B cell (primary cell): ENCODE measurements at regions not wholly inside any gene's neighbourhood (a gene's known extent, or its start where the extent isn't known, plus 50 kb on each side); places are given as distances from the start of the nearest gene placed in this dataset.

Experiments
- ATAC-seq: fragments of 200-7000 bp; cut with Tn5 transposase; one replicate; pipeline ENCODE4 v1.10.0; 2021; ENCODE audit warnings: low read depth, mild to moderate bottlenecking, moderate number of reproducible peaks, moderate library complexity
- CTCF ChIA-PET: fragments of 350-600 bp; sonication (Branson Sonifier 250); formaldehyde crosslinking; loops from one replicate; lab custom pipeline; 2021; ENCODE audit warnings: antibody characterized with exemption, inconsistent platforms; lab: Charles Lee
- POLR2A ChIA-PET: fragments of 350-600 bp; sonication (Branson Sonifier 250); formaldehyde crosslinking; loops from one replicate; lab custom pipeline; 2021; ENCODE audit warnings: antibody characterized with exemption; lab: Charles Lee
- DNase-seq: peaks from one replicate; pipeline ENCODE4 v3.0.0; 2013
- H2AFZ ChIP-seq: 2 replicates; pipeline ENCODE4 v1.6.1; 2012; ENCODE audit warnings: mild to moderate bottlenecking, low read depth, low read length; ENCODE audit not compliant: insufficient read depth, poor library complexity, severe bottlenecking
- H3K27ac ChIP-seq, 2 donors: 1 replicate in 1 of 2; 2 replicates in 1 of 2; pipeline ENCODE4 v1.5.1; 2012 to 2013; ENCODE audit warnings: low read length in 2 of 2, mild to moderate bottlenecking in 2 of 2, moderate library complexity in 1 of 2
- H3K27me3 ChIP-seq, 4 experiments: fragments of 200-600 bp in 1 of 4; sonication (generic) in 1 of 4; replicated peaks in 1 of 4; 1 replicate in 2 of 4; 2 replicates in 2 of 4; pipeline versions ENCODE4 v1.6.1 to v1.7.0; 2013 to 2016; ENCODE audit warnings: low read length in 3 of 4, mild to moderate bottlenecking in 2 of 4, mixed read lengths in 1 of 4, moderate library complexity in 1 of 4; ENCODE audit not compliant: insufficient read depth in 4 of 4, control insufficient read depth in 3 of 4; ENCODE audit errors: control extremely low read depth in 1 of 4
- H3K36me3 ChIP-seq, 2 experiments: replicated peaks in 1 of 2; 1 replicate in 1 of 2; 2 replicates in 1 of 2; pipeline versions ENCODE4 v1.6.1 to v1.7.1; 2013; ENCODE audit warnings: low read length in 1 of 2; ENCODE audit not compliant: insufficient read depth in 2 of 2, control insufficient read depth in 1 of 2; ENCODE audit errors: control extremely low read depth in 1 of 2, extremely low read depth in 1 of 2
- H3K4me1 ChIP-seq, 2 donors: fragments of 200-600 bp in 1 of 2; sonication (generic) in 1 of 2; 1 replicate in 1 of 2; 2 replicates in 1 of 2; pipeline versions ENCODE4 v1.5.1 to v1.6.1; 2013 to 2017; ENCODE audit warnings: low read length in 2 of 2; ENCODE audit not compliant: control insufficient read depth in 2 of 2, insufficient read depth in 2 of 2
- H3K4me2 ChIP-seq: replicated peaks from 2 replicates; pipeline ENCODE3; 2012; ENCODE audit warnings: mild to moderate bottlenecking, low read depth, low read length; ENCODE audit not compliant: poor library complexity, severe bottlenecking
- H3K4me3 ChIP-seq, 5 experiments: fragments of 200-600 bp in 1 of 5; sonication (generic) in 1 of 5; 1 replicate in 3 of 5; 2 replicates in 2 of 5; pipeline versions ENCODE4 v1.5.1 to v1.7.0; 2011 to 2016; ENCODE audit warnings: low read length in 4 of 5, mild to moderate bottlenecking in 4 of 5, low read depth in 2 of 5, control low read depth in 1 of 5, moderate library complexity in 1 of 5; ENCODE audit not compliant: insufficient read depth in 1 of 5; ENCODE audit errors: control extremely low read depth in 1 of 5, extremely low read depth in 1 of 5
- H3K79me2 ChIP-seq: fragments of 200-600 bp; sonication (generic); one replicate; pipeline ENCODE4 v1.6.0; 2016; ENCODE audit warnings: low read length; ENCODE audit not compliant: control insufficient read depth, insufficient read depth
- H3K9ac ChIP-seq: fragments of 200-600 bp; sonication (generic); 2 replicates; pipeline ENCODE4 v1.6.1; 2017; ENCODE audit warnings: mild to moderate bottlenecking, low read length, moderate library complexity
- H3K9me3 ChIP-seq, 3 donors: one replicate each; pipeline versions ENCODE4 v1.6.1 to v1.7.1; 2013; ENCODE audit warnings: low read length in 2 of 3; ENCODE audit not compliant: control insufficient read depth in 2 of 3, insufficient read depth in 1 of 3; ENCODE audit errors: control extremely low read depth in 1 of 3
- H4K20me1 ChIP-seq: 2 replicates; pipeline ENCODE4 v1.6.0; 2012; ENCODE audit warnings: mild to moderate bottlenecking, low read length; ENCODE audit not compliant: insufficient read depth, control insufficient read depth, poor library complexity, severe bottlenecking
- H3K27ac Mint-ChIP-seq: one replicate; pipeline ENCODE4 v1.8.0; 2021; ENCODE audit warnings: mixed read lengths
- H3K27me3 Mint-ChIP-seq: one replicate; pipeline ENCODE4 v1.8.0; 2021; ENCODE audit warnings: mixed read lengths
- H3K4me1 Mint-ChIP-seq: one replicate; pipeline ENCODE4 v1.8.0; 2021; ENCODE audit warnings: mixed read lengths
- H3K4me3 Mint-ChIP-seq: one replicate; pipeline ENCODE4 v1.8.0; 2021; ENCODE audit warnings: mixed read lengths
- H3K9me3 Mint-ChIP-seq: one replicate; pipeline ENCODE4 v1.8.0; 2022; ENCODE audit warnings: mixed read lengths; ENCODE audit not compliant: insufficient read depth
- EZH2 ChIP-seq: IDR thresholded peaks from 2 replicates; pipeline ENCODE4 v1.6.1; 2012; ENCODE audit warnings: borderline replicate concordance, low read depth, mild to moderate bottlenecking, moderate library complexity, low read length; ENCODE audit not compliant: insufficient read depth, poor library complexity, severe bottlenecking
- WGBS: methylation state at CpG from one replicate; pipeline ENCODE4 v1.1.5; 2013; ENCODE audit warnings: missing lambda C conversion rate; ENCODE audit not compliant: insufficient coverage; 5-methylcytosine and 5-hydroxymethylcytosine counted together
- intact Hi-C: fragments of 100-400 bp; cut with micrococcal nuclease; formaldehyde crosslinking; loops from one replicate; pipeline ENCODE4 v1.10.0; 2022
- TF ChIP-seq, protein P1 (sequence below): fragments of 200-600 bp; IDR thresholded peaks from one replicate; pipeline ENCODE4 v1.8.0; 2022; ENCODE audit warnings: antibody characterized with exemption, mild to moderate bottlenecking

DNA sequence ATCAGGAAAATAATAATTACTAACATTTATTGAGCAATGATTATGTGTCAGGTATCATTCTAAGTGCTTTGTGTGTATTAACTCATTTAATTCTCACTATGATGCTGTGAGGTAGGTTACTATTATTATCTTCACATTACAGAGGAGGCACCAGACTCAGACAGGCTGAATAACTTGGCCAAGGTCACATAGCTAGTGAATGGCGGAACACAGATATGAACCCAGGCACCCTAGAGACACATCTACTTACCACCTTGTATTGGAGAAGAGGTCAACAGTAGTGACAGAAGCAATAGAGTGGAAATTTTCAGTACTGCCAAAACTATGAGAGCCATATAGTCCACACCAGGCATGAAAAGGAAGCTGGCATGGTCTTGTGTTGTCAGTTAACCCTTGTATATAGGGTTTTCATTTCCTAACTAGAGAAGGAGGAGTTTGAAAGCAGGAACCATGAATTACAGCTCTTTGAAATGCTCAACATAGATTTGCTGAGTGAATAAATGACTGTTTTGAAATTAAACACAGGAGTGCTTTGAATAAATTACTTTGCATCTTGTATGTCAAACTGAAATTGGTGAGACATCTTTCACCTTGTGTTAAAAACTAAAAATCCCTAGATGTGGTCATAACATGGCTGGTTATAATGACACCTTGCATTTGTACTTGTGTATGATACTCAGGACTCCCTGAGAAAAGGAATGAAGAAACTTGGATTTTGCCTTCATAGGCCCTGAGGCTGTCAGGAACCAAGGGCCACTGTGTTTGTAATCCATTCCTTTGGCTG, 71.8 kb downstream of the RTL9 start:
- intact Hi-C loops: no loop called here
- ChIA-PET CTCF (no interaction called here), POLR2A (no interaction called here)
- no peaks in the 10 kb centered on the region for H3K9me3 Mint-ChIP-seq
- Histone ChIP-seq H3K4me2 (no peak overlapping the region), H3K9me3 (no peaks in the 10 kb centered on the region), H3K9ac (no peak overlapping the region), H3K27me3 (no peaks in the 10 kb centered on the region), H4K20me1 (no peaks in the 10 kb centered on the region), H3K4me1 (no peaks in the 10 kb centered on the region), H3K79me2 (no peaks in the 10 kb centered on the region), H3K27ac (no peak overlapping the region), H2AFZ (no peak overlapping the region), H3K4me3 (no peak overlapping the region), H3K36me3 (no peaks in the 10 kb centered on the region)
- DNase-seq (no peak), ATAC-seq (no peak)
- H3K27ac Mint-ChIP-seq: no peak overlapping the region
- TF ChIP-seq EZH2: no peak
- TF ChIP-seq, protein P1, sequence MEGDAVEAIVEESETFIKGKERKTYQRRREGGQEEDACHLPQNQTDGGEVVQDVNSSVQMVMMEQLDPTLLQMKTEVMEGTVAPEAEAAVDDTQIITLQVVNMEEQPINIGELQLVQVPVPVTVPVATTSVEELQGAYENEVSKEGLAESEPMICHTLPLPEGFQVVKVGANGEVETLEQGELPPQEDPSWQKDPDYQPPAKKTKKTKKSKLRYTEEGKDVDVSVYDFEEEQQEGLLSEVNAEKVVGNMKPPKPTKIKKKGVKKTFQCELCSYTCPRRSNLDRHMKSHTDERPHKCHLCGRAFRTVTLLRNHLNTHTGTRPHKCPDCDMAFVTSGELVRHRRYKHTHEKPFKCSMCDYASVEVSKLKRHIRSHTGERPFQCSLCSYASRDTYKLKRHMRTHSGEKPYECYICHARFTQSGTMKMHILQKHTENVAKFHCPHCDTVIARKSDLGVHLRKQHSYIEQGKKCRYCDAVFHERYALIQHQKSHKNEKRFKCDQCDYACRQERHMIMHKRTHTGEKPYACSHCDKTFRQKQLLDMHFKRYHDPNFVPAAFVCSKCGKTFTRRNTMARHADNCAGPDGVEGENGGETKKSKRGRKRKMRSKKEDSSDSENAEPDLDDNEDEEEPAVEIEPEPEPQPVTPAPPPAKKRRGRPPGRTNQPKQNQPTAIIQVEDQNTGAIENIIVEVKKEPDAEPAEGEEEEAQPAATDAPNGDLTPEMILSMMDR: no peak
- WGBS: no CpG with 5 or more reads among the region's 1 CpG
- peaks cover 7% of the 10 kb centered on the region for H3K27me3 Mint-ChIP-seq
- H3K4me3 Mint-ChIP-seq: no peak overlapping the region
- no peaks in the 10 kb centered on the region for H3K4me1 Mint-ChIP-seq

DNA sequence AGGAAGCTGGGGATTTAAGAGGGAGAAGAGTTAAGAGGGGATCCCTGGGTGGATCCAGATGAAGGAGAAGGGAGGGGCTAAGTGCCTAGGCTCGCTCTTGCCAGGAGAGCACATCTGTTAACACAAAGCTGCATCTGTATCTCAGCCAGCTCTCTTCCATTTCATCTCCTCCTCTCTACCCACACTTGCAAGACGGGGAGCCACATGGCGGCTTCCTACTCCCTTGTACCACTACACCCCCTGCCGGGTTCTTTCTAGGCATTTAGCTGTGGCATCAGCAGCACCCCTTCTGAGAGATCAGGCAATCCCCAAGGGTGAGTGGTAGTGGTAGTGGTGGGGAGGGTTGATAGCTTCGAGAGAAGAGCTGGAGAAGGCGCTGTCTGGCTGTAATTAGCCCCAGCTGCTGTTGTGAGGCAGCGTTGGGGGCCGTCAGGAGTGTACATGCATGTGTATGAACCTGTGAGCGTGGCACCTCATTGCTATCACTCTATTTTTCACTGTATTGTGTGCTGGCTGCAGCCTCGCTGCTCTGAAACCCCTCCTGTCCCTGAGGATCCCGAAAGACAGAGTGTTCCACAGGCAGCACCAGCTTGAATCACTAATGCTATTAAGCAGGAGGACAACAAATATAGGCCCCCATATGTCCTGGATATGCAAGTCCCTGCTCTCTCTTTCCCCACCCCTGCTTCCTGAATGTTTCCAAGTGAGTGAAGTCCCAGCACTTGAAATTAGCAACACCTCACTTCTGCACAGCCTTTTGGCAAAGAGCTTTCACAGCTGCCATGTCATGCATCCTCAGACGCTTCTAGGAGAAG, 73.7 kb downstream of the RTL9 start:
- Histone ChIP-seq H3K4me2 (no peak overlapping the region), H3K9me3 (no peaks in the 10 kb centered on the region), H3K9ac (no peak overlapping the region), H3K27me3 (no peaks in the 10 kb centered on the region), H3K4me3 (no peak overlapping the region), H3K36me3 (no peaks in the 10 kb centered on the region), H3K79me2 (no peaks in the 10 kb centered on the region), H3K27ac (no peak overlapping the region), H2AFZ (no peak overlapping the region), H4K20me1 (no peaks in the 10 kb centered on the region), H3K4me1 (no peaks in the 10 kb centered on the region)
- H3K27ac Mint-ChIP-seq: no peak overlapping the region
- DNase-seq (no peak), ATAC-seq (no peak)
- H3K9me3 Mint-ChIP-seq: no peaks in the 10 kb centered on the region
- CTCF ChIA-PET: no interaction called here
- 75% methylated on average over 3 of the region's 12 CpGs for WGBS
- H3K4me3 Mint-ChIP-seq: no peak overlapping the region
- no peaks in the 10 kb centered on the region for H3K4me1 Mint-ChIP-seq
- TF ChIP-seq, protein P1: no peak
- TF ChIP-seq EZH2: no peak
- POLR2A ChIA-PET: no interaction called here
- intact Hi-C loops: no loop called here
- peaks cover 7% of the 10 kb centered on the region for H3K27me3 Mint-ChIP-seq
